HG02970 (cell line): ENCODE measurements at regions not wholly inside any gene's neighbourhood (a gene's known extent, or its start where the extent isn't known, plus 50 kb on each side); places are given as distances from the start of the nearest gene placed in this dataset.
"Not testable (repeated sequence)": the region's sequence is repeated elsewhere in the genome, so short reads cannot be mapped to it uniquely, and the experiment has no call there.

Source experiments
- ATAC-seq: cut with Tn5 transposase; IDR thresholded peaks from one replicate; pipeline ENCODE4 v1.9.1; 2021; ENCODE audit warnings: mild to moderate bottlenecking, moderate library complexity, moderate number of reproducible peaks; ENCODE audit not compliant: unreplicated experiment, low FRiP score

DNA sequence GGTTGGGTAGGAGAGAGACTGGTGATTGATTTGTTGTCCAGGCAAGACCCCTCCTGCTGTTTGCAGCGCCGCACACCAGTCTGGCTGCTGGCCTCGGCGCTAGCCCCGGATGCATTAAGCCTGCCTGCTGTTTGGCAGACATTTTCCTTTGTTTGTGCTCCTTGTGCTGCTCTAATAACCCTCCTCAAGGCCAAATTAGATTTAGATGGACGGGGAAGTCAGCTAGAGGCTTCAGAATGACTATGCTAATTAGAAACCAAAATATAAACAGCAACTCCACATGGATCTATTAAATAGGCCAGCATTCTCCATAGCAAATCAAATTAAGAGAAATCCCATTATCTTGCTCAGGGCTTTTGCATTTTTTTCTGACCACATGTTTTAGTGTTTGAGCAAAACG lies 445.2 kb downstream of the SQOR start:
- no peak for ATAC-seq

DNA sequence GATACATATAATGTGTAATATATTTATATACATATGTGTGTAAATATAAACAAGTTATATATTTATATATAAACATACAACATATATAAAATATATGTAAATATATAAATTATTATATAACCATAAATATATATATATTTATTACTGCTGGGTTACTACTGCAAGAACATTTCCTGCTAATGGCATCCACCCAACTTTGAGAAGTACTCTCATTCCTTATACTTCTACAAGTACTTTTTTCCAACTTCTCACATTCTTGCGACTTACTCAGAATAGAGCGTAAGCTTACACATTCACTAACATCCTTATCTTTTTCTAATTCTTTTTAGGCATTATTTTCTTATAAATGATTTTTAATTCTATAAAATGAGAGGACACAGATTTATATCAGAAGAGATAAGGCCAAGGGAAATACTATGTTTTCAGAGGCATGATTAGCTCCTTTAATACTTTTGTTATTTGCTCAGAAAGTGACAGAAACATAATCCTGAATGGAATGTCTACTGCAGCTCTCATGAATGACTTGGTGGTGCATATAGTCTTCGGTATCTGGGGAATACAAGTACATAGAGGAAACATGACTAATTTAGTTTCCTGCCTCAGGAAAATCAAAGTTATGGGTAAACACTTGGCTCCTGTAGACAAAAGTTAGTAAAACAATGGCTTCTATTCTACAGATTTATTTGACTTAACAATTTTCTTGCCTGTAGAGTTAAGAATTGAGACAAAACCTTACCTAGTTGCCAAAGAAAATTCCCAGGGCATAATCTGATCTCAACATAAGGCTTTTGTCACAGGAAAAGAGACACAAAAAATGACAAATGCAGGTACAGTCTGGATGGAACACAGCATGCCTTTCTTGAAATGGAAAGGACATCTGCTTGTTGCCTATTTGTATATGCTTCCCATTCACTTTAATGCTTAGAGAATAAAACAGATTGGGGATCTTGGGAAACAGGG lies 453.9 kb downstream of the SQOR start:
- no peak for ATAC-seq

DNA sequence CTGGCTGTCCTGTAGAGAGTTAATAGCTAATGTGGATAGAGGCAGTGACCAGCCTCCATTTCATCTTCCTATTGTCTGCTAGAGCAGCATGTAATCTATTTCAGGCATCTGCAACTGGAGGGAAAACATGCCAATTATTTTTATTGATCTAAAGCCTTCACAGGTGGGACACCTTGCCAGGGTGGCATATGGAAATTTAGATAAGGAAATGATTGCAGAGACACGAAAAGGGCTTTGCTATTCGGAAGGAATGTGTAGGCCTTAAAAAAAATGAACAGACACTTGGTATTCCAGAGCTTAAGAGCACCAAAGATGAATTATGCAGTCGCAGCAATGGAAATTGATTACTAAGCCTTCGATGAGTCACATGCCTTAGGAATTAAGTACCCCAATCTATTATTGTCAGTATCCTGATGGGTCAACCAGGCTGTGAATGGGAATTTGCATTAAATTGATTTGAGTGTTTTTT lies 454.7 kb downstream of the SQOR start:
- no peak for ATAC-seq

DNA sequence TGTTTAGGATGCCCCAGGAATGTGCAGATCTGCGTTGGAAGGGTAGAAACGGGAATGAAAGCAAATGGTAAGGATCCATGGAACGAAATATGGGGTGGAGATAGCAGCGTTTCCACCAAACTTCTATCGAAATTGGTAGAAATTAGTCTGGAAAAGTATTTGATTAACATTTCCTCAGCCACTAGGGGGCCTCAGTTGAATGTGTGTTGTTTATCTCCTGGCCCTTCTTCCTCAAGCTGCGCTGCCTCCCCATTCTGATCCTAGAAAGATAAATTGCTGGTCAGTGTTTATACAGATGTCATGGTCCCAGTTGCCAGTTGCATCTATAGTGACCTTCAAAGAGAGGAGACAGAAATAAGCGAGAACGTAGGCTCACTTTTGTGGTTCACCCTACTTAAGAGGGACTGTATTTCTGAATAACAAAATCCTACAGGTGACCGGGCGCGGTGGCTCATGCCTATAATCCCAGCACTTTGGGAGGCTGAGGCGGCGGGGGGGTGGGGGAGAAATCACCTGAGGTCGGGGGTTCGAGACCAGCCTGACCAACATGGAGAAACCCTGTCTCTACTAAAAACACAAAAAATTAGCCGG lies 457.1 kb downstream of the SQOR start:
- ATAC-seq, result no peak

DNA sequence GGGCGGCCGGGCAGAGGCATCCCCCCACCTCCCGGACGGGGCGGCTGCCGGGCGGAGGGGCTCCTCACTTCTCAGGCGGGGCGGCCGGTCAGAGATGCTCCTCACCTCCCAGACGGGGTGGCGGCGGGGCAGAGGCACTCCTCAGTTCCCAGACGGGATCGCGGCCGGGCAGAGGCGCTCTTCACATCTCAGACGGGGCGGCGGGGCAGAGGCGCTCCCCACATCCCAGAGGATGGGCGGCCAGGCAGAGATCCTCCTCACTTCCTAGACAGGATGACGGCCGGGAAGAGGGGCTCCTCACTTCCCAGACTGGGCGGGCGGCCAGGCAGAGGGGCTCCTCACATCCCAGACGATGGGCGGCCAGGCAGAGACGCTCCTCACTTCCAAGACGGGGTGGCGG lies 463.2 kb downstream of the SQOR start:
- ATAC-seq, result not testable (repeated sequence)

DNA sequence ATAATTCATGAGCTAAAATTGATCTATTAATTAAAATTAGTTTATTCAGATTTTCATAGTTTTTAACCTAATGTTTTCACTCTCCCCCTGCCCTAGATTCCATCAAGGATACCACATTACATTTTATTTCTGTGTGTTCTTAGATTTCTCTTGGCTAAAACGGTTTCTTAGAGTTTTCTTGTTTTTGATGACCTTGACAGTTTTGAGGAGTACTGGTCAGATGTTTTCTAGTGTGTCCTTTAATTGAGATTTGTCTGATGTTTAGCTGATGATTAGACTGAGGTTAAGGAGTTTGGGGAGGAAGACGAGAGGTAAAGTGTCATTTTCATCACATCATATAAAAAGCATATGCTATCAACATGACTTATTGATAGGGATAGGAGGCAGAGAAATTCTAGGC lies 475.9 kb downstream of the SQOR start:
- no peak for ATAC-seq

DNA sequence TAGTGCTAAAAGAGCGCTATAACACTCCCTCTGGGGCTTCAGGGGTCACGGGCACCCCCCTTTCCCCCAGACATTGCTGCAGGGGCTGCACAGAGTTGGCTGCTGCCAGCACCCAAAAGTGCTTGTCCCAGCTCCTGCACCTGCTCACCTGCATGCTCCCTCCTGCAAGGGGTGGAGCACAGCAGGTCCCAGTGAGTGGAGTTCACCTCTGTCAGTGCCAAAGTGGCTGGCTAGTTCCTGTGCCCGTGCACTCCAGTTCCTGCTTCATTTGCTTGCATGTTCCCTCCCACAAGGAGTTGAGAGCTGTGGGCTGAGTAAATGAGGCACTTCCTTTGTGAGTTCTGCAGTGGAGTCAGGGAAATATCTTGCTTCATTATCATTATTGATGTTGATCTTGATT lies 476.9 kb downstream of the SQOR start:
- ATAC-seq, result no peak

DNA sequence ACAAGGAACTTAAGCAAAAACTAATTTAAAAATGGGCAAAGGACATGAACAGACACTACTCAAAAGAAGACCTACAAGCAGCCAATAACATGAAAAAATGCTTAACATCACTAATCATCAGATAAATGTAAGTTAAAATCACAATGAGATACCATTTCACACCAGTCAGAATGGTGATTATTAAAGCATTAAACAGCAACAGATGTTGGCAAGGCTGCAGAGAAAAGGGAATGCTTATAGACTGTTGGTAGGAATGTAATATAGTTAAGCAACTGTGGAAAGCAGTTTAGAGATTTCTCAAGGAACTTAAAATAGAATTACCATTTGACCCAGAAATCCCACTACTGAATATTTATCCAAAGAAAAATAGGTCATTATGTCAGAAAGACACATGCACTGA lies 482.2 kb downstream of the SQOR start:
- no peak for ATAC-seq

DNA sequence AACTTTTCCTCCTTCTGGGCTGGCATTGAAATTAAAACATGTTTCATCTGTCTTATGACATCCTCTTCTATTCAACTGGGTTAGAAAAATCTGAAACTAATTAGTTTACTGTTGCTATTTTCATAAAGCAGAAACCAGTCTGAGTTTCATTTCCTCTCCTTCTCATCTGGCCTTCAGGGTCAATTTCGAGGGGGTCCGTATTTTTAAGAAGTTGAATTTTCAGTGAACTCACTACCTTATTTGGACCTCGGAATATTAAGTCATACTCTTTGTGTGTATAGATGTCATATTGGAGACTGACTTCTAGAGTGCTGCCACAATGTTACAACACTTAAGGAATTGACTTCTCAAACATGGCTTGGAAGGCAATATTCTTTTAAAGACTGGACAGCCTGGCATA lies 485.9 kb downstream of the SQOR start:
- no peak for ATAC-seq

DNA sequence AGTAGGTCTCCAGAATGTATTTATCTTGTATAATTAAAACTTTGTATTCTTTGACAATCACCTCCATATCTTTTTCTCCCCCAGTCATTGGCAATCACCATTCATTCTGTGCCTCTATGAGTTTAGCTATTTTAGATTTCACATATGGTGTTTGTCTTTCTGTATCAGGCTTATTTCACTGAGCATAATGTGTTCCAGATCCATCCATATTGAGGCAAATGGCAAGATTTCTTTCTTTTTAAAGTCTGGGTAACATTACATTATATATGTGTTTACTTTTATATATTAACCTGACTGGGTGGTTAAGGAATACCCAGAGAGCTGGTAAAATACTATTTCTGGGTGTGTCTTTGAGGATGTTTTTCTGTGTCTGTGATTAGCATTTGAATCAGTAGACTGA lies 486.6 kb downstream of the SQOR start:
- ATAC-seq, result no peak

DNA sequence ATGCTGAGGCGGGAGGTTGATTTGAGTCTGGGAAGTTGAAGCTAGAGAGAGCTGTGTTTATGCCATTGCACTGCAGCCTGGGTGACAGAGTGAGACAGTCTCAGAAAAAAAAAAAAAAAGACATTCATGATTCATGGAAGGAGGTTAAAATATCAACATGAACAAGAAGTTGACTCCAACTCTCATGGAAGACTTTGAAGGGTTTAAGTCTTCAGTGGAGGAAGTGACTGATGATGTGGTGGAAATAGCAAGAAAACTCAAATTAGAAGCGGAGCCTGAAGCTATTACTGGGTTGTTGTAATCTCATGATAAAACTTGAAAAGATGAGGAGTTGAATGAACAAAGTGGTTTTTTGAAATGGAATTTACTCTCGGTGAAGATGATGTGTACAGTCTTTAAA lies 491.8 kb downstream of the SQOR start:
- ATAC-seq, result no peak

DNA sequence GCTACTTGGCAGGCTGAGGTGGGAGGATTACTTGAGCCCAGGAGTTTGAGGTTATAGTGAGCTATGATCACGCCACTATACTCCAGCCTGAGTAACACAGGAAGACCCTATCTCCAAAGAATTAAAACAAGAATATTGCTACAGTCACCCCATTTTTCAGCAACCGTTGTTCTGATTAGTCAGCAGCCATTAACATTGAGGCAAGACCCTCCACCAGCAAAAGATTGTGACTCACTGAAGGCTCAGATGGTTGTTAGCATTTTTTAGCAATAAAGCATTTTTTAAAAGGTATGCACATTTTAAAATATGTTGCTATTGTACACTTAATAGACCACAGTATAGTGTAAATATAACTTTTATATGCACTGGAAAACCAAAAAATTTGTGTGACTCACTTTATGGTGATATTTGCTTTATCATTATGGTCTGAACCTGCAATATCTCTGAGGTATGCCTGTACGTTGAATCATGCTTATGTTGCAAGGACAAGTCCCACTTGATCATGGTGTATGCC lies 492.6 kb downstream of the SQOR start:
- ATAC-seq, result no peak

DNA sequence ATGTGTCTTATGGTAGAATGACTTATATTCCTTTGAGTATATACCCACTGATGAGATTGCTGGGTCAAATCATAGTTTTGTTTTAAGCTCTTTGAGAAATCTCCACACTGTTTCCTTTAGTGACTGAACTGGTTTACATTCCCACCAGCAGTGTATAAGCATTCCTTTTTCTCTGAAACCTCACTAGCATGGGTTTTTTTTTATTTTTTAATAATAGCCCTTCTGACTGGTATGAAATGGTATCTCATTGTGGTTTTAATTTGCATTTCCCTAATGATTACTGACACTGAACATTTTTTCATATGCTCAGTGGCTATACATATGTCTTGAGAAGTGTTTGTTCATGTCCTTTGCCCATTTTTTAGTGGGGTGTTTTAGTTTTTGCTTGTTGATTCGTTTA lies 494.3 kb downstream of the SQOR start:
- ATAC-seq, result no peak

DNA sequence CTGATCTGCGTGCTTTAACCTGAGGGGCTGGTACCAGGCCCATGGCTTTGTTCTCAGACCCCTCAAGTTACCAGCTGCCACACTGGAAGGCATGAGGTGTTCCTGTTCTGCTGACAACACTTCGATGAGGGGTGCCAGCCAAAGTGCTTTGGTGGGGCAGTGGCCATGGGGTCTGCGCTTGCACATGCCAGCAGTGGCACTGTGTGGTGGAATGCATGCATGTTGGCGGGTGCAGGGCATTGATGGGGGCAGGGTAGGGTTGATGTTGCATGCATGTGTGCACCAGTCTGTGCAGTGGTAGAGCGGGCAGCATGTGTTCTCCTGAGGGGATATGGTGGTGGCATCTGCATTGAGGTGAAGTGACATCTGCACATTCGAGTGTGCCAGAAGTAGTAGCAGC lies 497.0 kb downstream of the SQOR start:
- ATAC-seq, result no peak

DNA sequence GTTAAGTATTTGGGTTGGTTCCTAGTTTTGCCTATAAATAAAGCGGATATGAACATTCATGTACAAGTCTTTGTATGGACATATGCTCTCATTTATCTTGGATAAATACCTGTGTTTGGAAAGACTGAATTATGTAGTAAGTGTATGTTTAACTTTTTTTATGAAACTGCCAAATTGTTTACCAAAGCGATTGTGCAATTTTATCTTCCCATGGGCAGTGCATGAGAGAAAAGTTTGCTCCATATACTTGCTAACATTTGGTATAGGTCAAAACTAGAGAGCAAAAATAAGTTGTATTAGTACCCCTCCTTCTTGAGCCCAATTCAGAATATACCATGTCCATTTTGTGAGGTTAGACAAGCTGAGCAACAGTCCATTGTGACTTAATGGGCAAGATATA lies 502.6 kb downstream of the SQOR start:
- no peak for ATAC-seq

DNA sequence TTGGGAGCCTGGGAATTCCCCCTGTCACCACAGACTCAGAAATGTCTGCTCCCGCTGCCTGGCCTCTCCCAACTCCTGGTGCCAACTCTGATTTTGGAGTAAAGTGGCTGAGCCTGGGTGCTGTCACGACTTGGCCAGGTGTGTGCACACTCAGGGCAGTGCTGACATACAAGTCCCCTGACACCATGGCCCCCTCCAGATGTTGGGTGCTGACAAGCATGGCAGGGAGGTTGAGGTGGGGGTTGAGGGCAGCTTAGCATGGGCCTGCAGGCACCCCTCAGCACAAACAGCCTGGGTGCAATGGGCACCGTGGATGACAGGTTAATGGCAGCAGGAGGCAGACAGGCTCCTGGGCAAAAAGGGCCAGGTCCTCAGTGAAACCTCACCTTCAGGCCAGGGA lies 511.2 kb downstream of the SQOR start:
- no peak for ATAC-seq

DNA sequence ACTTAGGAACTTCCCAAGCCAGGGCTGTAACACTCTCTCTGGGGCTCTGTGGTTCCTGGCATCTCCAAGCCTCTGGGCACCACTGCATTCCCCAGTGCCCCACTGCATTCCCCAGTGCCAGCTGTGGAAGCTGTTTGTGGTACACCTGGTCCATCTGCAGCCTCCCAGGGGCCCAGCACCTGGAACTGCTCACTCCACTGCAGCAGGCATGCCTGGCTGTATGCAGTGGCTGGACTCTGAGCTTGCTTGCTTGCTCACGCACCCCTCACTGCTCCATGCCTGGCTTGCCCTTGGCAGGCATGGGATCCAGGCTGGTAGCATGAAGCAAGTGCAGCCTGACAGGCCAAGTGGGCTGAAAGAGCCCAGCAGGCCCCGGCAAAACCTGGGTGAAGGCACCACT lies 512.1 kb downstream of the SQOR start:
- no peak for ATAC-seq

DNA sequence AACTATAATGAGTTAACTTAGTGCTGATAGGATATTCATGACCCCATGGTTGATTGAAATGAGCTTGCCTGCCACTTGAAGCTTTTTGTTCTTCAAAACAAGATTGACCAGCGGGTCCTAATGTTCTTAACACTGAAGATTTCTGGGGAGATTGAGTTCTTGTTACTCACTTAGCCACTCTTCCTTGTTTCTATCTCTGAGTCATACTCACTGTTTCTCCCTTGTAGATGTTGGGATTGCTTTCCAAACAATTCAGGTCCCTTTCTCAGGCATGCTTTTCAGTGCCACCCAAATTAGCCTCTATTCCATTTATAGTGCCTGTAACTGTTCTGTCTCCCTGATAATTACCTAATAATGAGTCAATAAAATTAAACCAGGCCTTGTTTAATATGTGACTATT lies 517.0 kb downstream of the SQOR start:
- no peak for ATAC-seq

DNA sequence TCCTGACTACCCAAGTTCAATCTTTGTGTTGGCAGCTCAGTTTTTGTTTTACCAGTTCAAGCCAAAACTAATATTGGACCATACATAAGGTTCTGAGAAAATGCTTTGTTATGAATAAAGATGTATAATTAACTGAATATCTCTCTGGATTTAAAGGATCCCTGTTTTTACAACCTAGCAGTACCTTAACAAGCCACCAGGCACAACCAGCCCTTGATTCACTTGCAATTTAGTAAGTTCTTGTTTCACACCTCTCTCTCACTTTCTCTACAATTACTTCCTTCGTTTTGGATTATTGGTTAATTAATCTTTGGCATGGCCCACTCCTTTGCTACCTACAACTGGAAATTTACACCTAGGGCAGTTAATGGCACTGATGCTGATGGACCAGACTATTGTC lies 531.9 kb downstream of the SQOR start:
- ATAC-seq, result no peak

DNA sequence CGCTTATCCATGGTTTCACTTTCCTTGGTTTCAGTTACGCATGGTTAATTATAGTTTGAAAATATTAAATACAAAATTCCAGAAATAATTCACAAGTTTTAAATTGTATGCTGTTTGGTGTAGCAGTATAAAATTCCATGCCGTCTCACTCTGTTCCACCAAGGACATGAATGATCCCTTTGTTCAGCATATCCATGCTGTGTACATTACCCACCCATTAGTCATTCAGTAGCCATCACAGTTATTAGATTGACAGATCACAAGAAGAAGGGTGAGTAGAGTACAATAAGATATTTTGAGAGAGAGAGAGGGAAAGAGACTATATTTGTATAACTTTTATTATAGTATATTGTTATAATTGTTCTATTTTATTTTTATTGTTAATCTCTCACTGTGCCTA lies 535.5 kb downstream of the SQOR start:
- no peak for ATAC-seq

DNA sequence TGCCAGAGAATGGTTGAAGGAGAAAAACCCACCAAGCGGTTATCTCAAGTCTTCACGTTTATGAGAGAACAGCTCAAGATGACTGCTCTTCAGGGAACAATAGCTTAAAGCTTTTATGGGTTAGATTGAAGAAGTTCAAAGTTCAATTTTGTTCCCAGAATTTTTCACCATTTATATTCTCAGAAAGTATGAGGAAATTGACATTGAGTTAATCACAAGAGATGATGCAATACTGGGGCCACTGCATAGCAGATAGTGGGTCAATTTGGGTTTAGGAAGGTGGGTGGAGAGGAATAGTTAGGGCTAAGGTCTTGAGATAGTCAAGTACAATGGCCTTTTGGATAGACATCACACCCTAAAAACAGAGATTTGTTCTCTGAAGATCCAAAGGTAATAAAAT lies 539.3 kb downstream of the SQOR start:
- no peak for ATAC-seq

DNA sequence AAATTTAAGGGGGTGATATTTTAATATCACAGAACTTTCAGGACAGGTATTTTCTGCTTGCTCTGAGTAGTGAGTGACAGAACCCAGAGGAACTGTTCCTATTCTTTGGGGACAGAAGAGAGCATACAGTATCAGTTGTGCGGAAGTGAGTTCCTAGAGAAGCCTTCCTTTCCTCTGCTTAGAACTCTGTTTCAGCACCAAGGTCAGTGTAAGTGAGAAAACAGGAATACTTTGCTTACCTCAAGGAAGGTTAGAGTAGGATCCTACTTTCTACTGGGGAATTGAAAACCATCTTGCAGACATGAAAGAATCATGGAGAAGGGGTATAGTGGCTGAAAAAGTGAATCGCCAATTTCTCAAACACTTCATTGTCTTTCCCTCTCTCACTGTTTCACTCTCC lies 542.4 kb downstream of the SQOR start:
- ATAC-seq, result no peak
